Cerebellar nuclear complex (tissue), 1 donor: ENCODE measurements at regions not wholly inside any gene's neighbourhood (a gene's known extent, or its start where the extent isn't known, plus 50 kb on each side); places are given as distances from the start of the nearest gene placed in this dataset.

Experiments used
- DNase-seq, 2 experiments: peaks; one replicate each; lab custom pipeline; 2025; lab: John Stamatoyannopoulos, UW

DNA sequence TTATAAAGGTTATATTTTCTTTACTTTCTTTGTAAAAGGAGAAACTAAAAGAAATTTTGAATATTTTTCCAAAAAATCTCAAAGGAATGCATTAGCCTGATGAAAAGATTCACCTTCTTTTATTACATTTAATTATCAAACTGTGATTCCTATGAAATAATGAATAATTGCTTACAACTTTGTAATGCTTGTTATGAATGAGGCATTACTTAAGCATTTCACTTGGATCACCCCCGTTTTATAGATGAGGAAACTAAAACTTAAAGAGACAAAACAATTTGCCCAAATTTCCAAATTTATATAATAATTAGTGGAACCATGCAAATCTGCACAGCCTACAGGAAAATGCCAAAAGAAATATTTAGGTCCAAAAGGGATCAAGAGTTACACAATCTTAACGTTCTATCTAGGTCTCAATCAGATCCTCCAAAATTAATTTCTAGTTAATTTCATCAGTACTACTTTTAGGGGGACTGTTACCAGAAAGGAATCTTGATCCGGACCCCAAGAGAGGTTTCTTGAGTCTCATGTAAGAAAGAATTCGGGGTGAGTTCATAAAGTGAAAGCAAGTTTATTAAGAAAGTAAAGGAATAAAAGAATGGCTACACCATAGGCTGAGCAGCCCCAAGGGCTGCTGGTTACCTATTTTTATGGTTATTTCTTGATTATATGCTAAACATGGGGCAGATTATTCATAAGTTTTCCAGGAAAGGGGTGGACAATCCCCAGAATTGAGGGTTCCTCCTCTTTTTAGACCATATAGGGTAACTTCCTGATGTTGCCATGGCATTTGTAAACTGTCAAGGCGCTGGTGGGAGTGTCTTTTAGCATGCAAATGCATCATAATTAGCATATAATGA lies 288.0 kb downstream of the ADGB start:
- no peak for DNase-seq

DNA sequence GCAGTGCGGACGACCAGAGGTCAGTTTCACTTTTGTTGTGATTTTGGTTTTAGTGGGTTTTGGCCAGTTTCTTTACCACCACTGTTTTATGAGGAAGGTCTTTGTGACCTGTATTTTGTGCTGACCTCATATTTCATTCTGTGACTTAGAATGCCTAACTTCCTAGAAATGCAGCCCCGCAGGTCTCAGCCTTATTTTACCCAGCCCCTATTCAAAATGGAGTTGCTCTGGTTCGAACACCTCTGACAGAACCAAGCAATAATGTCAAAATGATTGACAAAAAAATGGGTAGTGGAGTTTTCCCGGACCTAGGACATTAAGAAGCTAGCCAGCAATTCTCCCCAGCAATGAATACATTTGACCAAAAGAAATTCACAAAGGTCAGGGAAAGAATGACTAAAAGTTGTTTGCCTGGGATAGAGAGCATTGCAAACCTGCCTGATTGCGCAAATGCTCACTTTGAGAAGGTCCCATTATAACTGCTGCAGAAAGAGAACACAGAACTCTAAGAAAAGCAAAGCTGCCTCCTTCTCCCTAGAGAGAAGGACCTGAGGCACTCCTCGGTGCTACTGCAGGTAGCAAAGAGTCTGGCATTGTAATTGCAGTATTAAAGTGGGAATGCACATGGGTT lies 288.8 kb downstream of the ADGB start:
- no peak for DNase-seq

DNA sequence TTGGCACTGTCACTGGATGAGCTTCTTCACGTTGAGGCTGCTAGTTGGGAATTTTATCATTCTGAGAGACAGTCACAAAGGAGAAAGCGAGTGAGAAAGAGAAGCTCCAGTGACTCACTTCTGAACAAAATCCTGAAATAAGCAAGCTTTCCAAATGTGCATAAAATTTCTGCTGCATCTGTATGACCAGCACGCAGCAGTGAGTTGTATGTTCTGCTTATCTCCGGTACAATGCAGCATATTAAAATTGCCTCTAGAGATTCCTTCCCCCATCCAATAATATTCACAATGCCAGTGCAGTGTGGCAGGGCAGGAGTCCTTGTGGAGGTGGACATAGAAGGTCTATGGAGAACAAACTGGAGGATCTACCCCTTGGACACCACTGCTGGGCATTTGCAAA lies 290.5 kb downstream of the ADGB start:
- no peak for DNase-seq

DNA sequence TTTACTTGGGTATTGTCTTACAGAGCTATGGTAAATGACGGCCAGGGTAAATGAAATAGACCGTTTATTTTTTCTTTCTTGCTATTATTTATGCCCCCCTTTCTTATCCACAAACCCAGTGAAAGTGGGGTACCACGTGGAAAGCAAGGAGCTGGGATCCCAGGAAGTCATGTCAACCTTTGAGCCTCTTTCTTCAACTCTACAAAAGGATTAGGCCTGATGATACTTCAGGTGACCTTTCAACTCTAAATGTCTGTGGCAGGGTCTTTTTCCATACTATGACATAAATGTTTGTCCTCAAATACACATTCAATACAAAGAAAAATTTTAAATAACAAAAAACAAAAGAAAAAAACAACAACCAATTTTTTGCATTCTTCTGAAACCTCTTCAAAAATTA lies 291.4 kb downstream of the ADGB start:
- no peak for DNase-seq

DNA sequence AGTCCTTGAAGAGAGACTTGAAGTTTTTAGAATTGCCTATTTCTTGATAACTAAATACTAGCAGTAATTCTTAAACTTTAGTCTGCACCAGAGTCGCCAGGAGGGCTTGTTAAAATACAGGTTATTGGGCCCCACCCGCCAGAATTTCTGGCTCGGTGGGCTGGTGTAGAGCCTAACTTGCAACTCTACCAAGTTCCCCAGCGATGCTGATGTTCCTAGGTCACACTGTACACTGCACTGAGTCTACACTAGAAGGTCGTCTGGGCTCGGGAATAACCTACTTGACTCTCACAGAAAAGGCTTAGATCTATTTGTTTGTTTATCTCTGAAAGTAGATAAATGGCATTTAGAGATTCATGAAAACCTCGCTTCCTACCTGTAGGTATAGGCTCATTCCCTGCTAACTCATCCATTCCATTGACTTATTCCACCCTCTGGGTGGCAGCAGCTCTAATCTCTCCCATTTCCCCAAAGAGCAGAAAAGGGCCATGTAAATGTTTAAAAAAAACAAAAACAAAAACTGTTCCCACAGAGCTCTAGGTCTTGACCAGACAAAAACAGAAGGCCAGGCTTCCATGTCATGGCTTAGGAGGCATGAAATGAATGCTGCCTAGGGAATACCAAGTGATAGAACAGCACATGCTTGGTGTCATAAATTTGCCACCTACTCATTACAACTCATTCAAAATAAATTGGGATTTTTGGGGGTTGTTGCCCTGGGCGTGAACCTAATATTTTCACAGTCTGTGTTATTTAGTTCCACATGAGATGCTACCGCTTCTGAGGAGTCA lies 292.1 kb downstream of the ADGB start:
- no peak for DNase-seq

DNA sequence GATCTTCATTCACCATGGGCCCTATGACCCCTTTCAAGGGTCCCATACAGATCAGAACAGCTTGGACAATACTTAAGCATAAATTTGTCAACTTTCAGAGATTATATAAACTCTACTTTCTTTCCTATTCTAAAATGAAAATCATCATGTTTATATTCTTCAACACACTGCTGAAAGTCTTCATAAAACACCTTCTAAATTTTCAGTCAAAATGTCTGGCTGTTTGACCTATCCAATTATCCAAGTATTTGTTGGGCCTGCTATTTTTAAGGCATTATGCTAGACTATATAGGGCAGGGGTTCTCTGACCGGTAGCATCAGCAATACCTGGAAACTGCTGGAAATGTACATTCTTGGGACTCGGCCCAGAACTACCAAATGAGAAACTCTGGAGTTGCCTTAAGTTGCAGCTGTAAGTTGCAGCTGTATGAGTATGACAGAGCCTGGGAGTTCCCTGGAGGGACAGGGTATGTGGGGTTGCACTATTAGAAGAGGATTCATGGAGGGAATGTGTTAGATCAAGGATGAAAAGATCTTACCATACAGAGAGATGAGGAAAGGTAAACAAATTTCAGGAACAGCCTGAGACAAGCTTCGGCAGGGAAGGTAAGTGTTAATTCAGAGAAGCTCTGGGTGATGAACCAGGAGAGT lies 293.0 kb downstream of the ADGB start:
- no peak for DNase-seq

DNA sequence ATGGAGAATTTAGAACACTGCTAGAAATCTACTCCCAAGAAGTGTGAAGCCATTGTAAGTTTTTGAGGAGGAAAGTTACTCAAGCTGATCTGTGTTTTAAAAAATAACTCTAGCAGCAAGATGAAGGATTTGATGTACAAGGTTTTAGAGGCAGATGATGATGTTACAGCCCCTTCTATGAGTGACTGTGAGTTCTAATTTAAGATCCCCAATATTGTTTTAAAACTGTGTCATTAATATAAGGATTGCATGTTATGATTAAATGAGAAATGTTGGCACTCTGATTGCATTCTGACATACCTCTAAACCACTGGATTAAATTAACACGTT lies 293.5 kb downstream of the ADGB start:
- DNase-seq, result no peak

DNA sequence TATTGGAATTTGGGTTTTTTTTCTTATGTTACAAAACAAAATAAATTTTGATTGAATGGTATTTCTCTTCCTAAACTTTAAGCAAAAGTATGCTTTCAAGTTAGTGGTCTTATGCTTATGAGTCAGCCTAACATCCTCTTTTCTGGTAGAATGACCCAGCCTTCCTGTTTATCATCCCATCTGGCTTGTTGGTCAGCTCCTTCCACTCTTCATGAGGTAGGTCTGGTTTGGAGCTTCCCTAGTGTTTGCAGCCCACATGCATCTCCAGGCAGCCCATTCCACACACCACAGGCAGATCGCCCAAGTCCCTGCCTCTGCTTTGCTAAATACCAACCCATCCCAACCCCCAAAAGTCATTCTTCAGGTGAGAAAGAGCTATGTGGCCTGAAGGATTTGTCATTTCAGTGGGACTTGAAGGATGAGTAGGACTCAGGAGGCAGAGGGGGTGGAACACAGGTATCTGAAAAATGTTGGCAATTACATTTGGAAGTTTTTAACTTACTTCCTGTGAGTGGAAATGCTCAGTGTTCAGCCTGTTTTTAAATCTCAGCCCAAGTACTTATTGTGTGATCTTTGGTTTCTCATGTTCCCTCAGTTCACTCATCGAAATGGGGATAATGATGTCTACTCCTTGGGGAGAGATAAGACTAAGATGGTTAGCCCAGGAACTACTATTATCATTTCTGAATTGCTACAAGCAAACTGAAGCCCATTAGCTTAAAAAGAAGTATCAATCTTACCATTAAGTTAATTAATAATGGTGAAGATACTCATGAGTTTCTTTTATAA lies 294.0 kb downstream of the ADGB start:
- no peak for DNase-seq

DNA sequence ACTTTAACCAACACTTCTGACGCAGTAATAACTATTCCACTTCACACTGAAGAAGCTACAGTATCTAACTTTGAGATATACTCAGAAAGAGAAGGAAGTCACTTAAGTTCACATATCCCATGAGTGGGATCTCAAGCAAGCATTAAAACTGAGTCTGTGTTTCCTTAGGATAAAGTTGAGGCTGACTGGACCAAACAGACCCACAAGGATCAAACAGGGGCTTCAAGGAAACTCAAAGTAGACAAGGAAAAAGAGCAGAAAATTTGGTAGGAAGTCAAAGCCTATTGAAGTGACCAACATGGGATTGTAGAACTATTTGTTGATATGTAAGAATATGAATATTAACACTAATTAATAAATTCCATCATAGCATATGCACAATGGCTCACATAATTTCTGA lies 294.9 kb downstream of the ADGB start:
- no peak for DNase-seq

DNA sequence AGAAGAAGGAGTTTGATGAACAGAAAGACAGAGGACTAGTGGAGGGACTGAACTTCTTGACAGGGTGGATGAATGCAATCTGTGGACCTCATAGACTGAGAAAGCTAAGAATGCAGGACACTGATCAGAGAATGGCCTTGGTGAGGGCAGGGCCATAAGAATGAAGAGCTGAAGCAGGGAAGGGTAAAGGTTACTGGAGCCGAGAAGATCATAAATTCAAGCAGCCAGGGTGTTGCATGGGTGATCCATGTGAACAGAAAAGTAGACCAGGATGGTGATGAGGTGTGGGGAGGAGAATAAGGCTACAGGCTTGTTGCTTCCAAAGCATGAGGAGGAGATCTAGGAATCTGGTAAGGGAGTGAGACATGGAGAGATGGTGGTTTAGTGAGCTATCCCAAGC lies 295.9 kb downstream of the ADGB start:
- DNase-seq, result no peak

DNA sequence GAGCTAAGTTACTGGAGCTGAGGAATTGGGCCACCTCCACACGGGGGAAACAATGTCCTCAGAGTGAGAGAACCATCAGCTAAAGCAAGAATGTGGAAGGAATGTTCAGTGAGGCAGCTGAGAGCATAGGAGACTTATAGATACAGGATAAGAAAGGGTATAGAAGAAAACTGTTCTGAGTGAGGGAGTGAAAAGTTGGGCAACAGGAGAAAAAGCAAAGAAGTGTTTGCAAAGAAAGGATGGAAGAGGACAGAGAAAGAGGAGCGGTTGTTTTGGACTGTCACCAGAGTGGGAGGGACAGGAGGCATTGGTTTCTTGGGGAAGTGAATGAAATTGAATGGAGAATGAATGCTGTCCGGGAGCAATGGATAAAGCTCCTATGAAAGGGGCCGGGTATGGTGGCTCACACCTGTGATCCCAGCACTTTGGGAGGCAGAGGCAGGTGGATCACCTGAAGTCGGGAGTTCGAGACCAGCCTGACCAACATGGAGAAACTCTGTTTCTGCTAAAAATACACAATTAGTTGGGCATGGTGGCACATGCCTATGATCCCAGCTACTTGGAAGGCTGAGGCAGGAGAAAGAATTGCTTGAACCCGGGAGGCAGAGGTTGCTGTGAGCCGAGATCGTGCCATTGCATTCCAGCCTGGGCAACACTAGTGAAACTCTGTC lies 296.5 kb downstream of the ADGB start:
- no peak for DNase-seq

DNA sequence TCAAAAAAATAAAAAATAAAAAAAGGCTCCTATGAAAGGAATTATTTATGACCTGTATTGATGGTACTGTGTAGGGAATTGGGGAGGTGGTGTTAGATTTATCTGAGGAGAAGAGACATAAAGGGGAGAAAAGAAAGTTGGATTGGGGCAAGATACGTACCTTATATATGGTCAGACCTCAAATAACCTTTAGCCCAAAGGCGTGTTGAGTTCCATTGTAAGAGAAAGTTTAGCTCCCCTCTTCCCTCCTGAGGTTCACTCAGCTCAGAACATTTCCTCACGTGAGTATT lies 296.9 kb downstream of the ADGB start:
- DNase-seq, result no peak

DNA sequence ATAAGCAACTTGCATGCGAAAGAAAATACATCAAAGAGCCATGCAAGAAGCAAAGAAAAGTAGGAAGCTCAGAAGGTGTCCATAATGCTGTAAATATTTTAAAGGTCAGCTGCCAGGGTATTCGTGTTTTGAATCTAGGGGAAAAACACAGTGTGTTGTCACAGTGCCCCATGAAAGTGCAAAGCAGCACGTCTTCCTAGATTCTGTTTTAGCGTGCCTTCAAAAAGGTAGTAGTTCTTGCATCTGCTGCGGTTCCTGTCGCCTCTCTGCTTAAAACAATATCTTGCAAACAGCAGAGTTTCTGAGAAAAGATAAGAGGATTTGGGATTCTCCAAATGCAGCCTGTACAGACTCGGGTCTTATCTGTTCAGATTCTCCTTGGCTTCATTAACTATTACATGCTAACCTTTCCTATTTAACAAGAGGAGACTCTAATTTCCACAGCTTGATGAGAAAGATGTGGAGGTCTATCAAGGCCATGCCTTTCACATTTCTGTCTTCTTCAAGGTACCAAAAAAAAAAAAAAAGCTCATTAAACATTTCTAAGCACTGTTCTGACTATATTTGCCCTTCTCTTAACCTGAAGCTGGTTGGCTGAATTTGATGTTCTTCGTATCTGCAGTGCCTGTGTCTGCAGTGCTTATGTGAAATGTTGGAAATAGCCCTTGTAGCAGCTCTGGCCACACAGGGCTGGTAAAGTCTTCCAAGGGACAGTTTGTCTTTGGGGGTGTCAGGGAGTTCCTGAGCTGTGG lies 297.5 kb downstream of the ADGB start:
- DNase-seq, result no peak

DNA sequence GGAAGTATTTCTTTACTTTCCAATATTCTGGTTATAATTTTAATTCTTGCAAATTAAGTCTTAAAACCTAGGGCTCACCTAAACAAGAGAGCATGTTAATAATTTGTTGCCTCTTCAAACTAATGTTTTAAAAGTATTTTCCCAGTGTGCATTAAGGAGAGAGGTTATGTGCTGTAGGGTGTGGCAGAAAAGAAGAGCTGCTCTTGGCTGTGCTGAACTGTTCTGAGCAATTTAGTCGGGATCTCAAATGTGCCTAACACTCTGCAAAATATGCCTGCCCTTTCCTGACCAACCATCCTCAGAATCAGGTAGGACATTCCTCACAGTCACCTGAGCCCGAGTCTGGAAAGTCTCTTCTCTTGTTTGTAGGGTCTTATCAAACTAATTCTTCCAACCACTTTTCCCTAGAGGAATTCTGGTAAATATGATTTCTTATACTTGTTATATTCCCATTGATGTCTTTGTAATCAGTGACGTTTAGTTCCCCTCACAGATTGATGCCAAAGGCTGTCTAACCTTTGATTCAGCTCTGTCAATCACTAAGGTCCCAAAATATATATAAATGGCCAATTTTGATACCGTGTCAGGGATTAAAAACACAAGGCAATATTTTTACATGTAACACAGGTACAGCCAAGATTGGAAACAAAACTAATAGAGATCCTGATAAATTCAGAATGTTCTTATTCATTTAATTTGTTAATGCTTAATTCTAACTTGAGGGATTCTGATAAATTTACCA lies 298.4 kb downstream of the ADGB start:
- DNase-seq, result no peak

DNA sequence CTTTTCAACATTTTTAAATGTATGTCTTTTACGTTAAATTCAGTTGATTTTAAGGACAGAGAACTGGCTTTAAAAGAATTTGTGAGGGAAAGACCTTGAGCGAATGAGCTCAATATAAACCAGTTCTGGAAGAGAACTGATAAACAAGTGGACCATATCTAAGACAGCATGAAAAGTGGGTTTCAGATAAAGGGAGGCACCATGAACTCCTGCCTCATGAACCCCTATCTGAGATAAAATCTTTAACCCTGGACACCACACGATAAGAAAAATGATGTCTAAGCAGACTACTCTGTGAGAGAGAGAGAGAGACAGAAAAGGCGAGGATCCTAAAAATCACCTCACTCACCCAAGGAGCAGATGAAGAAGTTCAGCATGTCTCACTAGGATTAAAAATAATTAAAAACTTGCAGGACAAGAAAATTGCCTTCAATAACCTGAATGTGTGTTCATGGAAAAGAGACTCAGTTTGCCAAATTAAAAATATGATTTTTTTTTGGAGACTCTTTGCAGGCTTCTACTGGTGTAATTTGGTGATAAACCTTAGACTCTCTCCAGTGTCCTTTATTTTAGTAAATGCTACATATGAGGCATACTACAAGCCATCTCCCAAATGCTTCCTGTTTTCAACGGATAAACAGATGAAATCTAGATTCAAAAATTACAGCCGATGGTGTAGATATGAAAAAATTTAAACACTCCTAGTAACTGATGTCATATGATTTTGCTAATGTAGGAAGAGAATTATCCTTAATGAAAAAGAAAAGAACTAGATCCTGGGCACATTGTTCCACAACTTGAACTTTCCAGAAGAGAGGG lies 299.5 kb downstream of the ADGB start:
- no peak for DNase-seq

DNA sequence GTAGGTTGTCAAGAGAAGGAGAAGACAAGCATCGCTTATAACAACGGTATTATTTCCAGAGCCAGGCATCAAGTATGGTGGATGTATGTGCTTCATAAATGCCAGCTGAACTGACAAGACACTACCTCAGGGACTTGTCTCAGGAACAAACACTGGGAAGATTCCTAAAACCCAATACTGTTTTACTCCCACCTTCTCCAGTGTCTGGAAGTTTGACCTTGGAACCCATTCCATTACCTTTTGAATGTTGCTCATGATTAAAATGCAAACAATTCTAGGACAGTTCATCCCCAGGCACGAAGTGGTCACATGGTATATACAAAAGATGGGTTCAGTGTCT lies 300.1 kb downstream of the ADGB start:
- DNase-seq, result no peak

DNA sequence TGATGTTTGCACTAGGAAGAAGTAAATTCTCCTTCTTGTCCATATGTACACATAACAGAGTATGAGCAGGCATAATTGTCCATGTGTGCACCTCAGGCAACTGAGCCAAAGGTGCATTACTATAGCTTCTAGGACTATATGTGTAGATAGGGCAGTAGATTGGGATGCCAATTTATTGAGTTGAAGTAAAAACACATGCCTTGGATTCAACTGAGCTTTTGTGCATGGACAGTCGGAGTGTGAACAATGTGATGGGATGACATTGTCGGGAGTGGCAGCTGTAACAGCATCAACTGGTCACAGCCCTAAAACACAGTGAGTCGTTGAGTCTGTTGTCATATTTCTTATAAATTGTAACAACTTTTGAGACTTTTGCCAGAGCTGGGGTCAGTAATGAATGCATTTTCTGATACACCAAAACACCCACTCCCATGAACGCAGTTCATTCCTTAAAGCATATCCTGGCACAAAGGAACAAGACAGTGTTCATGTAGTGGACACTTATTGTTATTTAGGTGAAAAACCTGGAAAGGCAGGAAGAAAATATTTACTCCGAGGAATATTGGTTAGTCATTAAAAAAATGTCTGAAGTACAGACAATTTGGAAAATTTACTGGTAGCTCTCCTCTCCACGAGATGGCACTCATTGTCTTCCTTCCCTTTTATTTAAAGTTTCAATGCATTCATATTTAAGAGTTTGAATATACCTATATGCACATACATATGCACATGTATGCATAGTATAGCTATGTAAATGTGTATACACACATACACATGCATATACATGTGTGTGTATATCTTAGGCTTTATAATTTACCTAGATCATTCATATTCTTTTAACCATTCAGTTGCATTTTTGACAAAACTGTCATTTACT lies 302.0 kb upstream of the STXBP5 start:
- DNase-seq, result no peak

DNA sequence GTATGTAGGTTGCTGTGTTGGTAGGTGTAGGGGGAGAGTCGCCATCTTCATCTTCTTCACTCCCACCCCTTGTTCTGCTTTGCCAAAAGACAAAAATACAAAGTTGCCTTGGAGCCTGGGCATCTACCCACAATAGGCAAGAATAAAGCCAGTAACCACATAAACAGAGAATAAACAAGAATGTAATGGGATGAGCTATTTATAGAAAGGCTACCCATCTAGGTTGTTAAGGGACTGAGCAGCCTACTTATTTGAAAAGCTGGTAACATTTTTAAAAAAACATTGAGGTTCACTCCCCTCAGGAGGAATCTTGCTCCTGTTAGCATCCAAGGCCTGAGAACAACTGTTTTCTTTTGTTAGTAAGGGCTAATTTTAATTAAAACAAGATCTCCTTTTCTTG lies 301.4 kb upstream of the STXBP5 start:
- DNase-seq, result no peak
